Osteoblast (primary cell): ENCODE measurements at regions not wholly inside any gene's neighbourhood (a gene's known extent, or its start where the extent isn't known, plus 50 kb on each side); places are given as distances from the start of the nearest gene placed in this dataset.
A peak's percentile ranks its signal among the peaks of the same experiment; 100 is the strongest.

Source experiments
- DNase-seq: peaks from one replicate; pipeline ENCODE4 v3.0.0; 2011; ENCODE audit warnings: low spot score, mixed read lengths; ENCODE audit not compliant: insufficient read length; ENCODE audit errors: missing footprints
- H2AFZ ChIP-seq: 2 replicates; pipeline ENCODE4 v1.6.0; 2011; ENCODE audit warnings: mild to moderate bottlenecking, low read length
- H3K27ac ChIP-seq: 2 replicates; pipeline ENCODE4 v1.5.1; 2011; ENCODE audit warnings: mild to moderate bottlenecking, low read depth, low read length, moderate library complexity
- H3K27me3 ChIP-seq: 2 replicates; pipeline ENCODE4 v1.6.0; 2012; ENCODE audit warnings: mild to moderate bottlenecking, control low read depth, inconsistent platforms, low read length, moderate library complexity; ENCODE audit not compliant: insufficient read depth
- H3K36me3 ChIP-seq: 2 replicates; pipeline ENCODE4 v1.5.1; 2011; ENCODE audit warnings: mild to moderate bottlenecking, low read length, control low read depth, moderate library complexity; ENCODE audit not compliant: insufficient read depth
- H3K4me1 ChIP-seq: 2 replicates; pipeline ENCODE4 v1.5.1; 2011; ENCODE audit warnings: mild to moderate bottlenecking, low read length, control low read depth, moderate library complexity; ENCODE audit not compliant: insufficient read depth
- H3K4me2 ChIP-seq: 2 replicates; pipeline ENCODE4 v1.6.0; 2011; ENCODE audit warnings: mild to moderate bottlenecking, low read length; ENCODE audit not compliant: insufficient read depth
- H3K4me3 ChIP-seq: fragments of 200-600 bp; sonication (generic); 3 replicates; pipeline ENCODE4 v1.5.1; 2012; ENCODE audit warnings: mild to moderate bottlenecking, low read length, inconsistent platforms; ENCODE audit not compliant: insufficient read depth
- H3K79me2 ChIP-seq: 2 replicates; pipeline ENCODE4 v1.6.0; 2012; ENCODE audit warnings: mild to moderate bottlenecking, low read length, control low read depth, inconsistent platforms; ENCODE audit not compliant: insufficient read depth
- H3K9me3 ChIP-seq: 2 replicates; pipeline ENCODE4 v1.5.1; 2011; ENCODE audit warnings: low read depth, low read length, control low read depth
- H4K20me1 ChIP-seq: 2 replicates; pipeline ENCODE4 v1.6.0; 2012; ENCODE audit warnings: mild to moderate bottlenecking, low read length, control low read depth; ENCODE audit not compliant: insufficient read depth
- CTCF ChIP-seq: IDR thresholded peaks from 2 replicates; pipeline ENCODE4 v1.5.1; 2011; ENCODE audit warnings: mild to moderate bottlenecking, low read depth, low read length, moderate library complexity; ENCODE audit errors: extremely low read depth

GRCh38 chr5:33319151-33319550 lies 121.6 kb upstream of the TARS1 start:
- peak overlapping the region; percentile 99 for H3K27ac ChIP-seq

GRCh38 chr5:33319841-33320240 lies 120.9 kb upstream of the TARS1 start:
- Histone ChIP-seq H3K4me2 (peak overlapping the region; percentile 38), H3K4me3 (no peak overlapping the region), H3K27me3 (no peaks in the 10 kb centered on the region), H4K20me1 (no peaks in the 10 kb centered on the region), H3K27ac (peak overlapping the region; percentile 99), H2AFZ (peak overlapping the region; percentile 83), H3K36me3 (no peaks in the 10 kb centered on the region), H3K9me3 (no peaks in the 10 kb centered on the region), H3K4me1 (peaks cover 62% of the 10 kb centered on the region), H3K79me2 (no peaks in the 10 kb centered on the region)
- no peak for TF ChIP-seq CTCF
- DNase-seq = no peak

More at GRCh38 chr5:33319151-33319550, 121.6 kb upstream of the TARS1 start:
- Histone ChIP-seq H4K20me1 (no peaks in the 10 kb centered on the region), H3K4me2 (no peak overlapping the region), H2AFZ (peak overlapping the region; percentile 83), H3K36me3 (no peaks in the 10 kb centered on the region), H3K27me3 (no peaks in the 10 kb centered on the region), H3K79me2 (no peaks in the 10 kb centered on the region), H3K4me3 (no peak overlapping the region), H3K9me3 (no peaks in the 10 kb centered on the region), H3K4me1 (peaks cover 62% of the 10 kb centered on the region)
- no peak for TF ChIP-seq CTCF
- DNase-seq = no peak

- H2AFZ ChIP-seq = no peak overlapping the region
Observed at GRCh38 chr5:33321026-33321425, 119.7 kb upstream of the TARS1 start.

GRCh38 chr5:33322632-33323031 lies 118.1 kb upstream of the TARS1 start:
- H3K4me1 ChIP-seq = peaks cover 38% of the 10 kb centered on the region
- H3K9me3 ChIP-seq = no peaks in the 10 kb centered on the region
- peak overlapping the region; percentile 3 for H3K4me2 ChIP-seq
- H3K36me3 ChIP-seq = no peaks in the 10 kb centered on the region
- H4K20me1 ChIP-seq = no peaks in the 10 kb centered on the region
- H3K79me2 ChIP-seq = no peaks in the 10 kb centered on the region
- DNase-seq = no peak
- H3K27ac ChIP-seq = peak overlapping the region; percentile 99
- H2AFZ ChIP-seq = peak overlapping the region; percentile 32
- no peak for TF ChIP-seq CTCF
- H3K27me3 ChIP-seq = no peaks in the 10 kb centered on the region
- H3K4me3 ChIP-seq = no peak overlapping the region

More at GRCh38 chr5:33321026-33321425, 119.7 kb upstream of the TARS1 start:
- no peaks in the 10 kb centered on the region for H4K20me1 ChIP-seq
- no peaks in the 10 kb centered on the region for H3K36me3 ChIP-seq
- no peaks in the 10 kb centered on the region for H3K79me2 ChIP-seq
- peak overlapping the region; percentile 46 for H3K4me2 ChIP-seq
- no peak for TF ChIP-seq CTCF
- peak overlapping the region; percentile 99 for H3K27ac ChIP-seq
- no peaks in the 10 kb centered on the region for H3K9me3 ChIP-seq
- no peak overlapping the region for H3K4me3 ChIP-seq
- no peaks in the 10 kb centered on the region for H3K27me3 ChIP-seq
- peaks cover 53% of the 10 kb centered on the region for H3K4me1 ChIP-seq
- DNase-seq = peak; percentile 65
